ENCODE measurements at regions not wholly inside any gene's neighbourhood (a gene's known extent, or its start where the extent isn't known, plus 50 kb on each side); places are given as distances from the start of the nearest gene placed in this dataset.

DNA sequence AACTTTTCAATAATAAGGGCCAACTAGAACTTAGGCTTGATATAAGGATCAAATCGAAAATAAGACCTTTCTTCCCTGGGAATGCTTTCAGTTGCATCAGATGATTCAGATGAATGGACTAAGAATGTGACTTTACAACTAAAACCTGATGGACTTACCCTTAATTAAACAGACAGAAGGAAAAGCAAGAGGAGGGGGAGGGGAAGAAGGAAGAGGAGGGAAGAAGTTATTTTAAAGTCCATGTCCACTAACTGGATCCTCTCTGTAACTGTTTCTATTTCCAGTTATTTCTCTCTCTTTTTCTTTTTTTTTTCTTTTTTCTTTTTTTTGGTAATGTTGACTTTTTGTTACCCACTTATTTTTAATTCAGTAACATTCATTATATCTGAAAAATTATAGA lies 486.0 kb downstream of the MAFB start:
- no peak for DNase-seq

DNA sequence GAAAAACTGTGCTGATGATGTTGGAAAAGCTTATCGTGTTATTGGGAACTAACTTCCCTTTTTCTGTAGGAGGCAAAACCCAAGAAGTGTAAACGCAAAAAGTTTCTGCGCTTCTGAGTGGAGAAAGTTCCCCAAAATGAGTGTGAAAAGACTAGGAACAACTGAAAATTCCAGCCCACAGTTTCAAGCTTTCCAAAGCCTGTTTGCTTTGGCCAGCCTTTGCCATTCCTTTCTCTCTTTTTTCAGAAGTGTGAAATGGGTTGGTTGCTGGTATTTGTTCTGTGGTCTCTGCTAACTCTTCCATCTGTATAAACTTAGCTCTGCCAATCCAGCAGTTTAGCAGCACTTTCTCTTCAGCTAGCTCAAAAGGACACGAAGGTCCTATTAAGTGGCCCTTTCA lies 491.3 kb downstream of the MAFB start:
- no peak for DNase-seq

DNA sequence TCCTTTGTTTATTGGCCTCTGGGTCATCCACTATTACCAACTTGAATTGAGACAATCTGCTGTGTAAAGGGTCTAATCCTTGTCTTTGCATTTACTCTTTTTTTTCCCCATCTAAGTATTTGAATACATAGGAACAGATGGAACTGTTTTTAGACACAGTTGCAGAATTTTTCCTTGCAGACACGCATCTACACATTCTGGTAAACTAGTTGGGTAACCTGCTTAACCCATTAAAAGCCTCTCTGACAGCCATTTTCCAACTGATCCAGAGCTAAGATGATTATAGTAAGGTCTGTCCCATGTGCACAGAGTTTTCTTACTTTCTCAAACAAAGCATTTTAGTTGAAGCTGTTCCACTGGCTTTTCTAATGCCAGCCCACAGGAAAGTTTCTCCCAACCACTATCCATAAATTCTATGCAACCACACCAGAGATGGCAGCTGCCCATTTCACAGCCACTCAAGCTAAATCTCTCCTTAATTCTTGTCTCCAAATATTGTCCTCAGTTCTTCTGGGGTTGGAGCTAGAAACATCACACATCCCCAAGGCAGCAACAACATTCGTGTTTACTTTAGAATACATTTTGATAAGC lies 492.1 kb downstream of the MAFB start:
- DNase-seq, result no peak

DNA sequence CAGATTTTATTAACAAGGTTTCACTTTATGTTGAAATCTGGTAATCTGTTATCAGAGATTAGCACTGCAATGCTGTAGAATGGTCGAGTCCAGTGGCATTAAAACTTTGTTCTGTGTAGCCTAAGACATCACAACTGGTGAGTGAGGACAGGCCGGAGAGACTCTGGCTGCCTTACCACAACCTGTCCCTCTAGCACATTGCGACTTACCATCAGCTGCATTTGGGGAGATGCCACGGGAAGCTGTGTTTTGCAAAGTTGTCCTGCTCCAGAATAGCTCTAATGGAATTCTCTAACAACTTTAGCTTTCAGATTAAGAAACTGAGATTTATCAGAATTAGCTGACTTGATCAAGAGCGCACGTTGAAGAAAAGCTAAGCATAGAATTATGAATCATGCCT lies 493.3 kb downstream of the MAFB start:
- no peak for DNase-seq

DNA sequence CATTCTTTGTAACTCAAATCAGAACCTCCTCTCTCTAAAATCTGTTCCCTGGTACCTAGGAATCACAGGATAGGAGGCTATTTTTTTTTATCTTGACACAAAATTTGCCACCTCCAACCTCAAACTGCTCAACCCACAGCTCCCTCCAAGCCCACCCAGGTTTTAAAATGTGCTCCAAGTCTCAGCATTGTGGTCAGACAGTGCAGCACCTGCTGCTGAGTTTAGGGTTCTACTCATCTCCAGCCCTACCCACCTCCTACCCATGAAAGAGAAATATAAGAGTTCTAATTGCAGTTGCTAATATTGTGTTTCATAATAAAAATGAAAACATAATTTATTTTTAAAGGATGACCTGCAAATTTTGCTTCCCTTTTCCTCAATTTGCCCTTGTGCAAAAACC lies 496.5 kb downstream of the MAFB start:
- no peak for DNase-seq

DNA sequence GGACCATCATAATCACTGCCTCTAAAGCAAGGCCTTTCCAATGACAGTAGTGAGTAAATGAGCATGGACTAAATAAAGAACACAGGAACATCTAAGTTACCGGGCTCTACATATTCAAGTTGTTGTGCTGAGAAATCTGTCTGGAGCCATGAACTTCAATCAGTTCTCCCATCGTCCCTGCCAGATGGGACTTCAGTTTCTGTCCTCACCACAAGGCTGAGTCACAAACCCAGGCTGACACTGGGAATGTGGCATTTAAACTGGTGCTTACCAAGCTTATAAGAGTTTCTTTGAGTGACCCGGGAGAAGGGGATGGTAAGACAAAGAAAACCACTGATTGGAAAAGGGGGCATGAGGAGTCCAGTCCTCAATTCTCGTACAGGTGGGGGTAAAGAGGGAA lies 497.0 kb downstream of the MAFB start:
- DNase-seq, result no peak

DNA sequence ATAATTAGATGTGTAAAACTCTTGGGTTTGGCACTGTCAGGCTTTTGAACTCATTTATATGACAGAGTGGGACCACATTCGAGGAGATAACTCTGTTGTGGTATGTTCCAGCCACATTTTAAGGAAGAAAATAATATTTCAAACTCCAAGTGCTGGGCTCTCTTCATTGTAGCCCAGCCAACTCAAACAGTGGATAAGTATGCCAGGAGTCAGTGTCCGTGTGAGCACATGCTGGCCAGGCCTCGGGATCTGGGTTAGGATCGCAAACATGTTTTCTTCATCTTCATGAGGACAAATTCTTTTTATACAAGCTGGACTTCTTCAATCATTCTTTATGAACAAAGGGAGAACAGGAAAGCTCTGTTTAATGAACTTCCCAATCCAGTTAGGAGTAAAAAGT lies 497.5 kb downstream of the MAFB start:
- DNase-seq, result no peak

DNA sequence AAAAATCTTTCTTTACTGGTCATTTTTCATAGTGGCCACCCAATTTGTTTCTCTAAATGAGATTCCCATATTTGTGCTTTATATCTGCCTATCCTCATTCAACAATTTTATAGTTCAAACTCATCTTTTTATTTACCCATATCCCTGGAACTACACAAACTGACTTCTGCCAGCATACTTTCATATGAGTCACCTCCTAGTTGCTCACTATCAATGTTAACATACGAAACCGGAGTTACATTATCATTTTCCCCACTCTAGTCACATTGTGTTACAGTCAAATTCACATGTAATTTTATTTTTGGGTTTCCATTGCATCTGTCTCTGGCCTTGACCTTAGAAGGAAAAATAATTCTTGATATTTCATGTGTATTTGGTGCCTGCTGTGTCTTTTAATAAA lies 499.4 kb downstream of the MAFB start:
- no peak for DNase-seq

DNA sequence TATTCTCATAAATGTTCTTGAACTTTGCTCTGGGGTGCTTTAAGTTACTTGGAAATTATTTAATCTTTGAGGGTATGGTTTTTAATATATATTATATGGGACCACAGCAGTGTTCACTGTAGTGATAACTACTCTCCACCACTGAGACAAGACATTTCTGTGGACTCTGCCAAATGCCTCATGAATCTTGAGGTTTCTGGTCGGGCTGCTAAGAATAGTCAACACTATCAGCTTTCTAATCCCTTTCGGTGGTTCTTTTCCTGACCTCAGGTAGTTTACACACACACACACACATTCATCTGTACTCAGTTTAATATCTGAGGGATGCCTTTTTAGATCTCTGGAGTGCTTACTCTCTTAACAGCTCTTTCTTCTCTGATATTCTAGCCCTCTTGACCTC lies 500.7 kb downstream of the MAFB start:
- DNase-seq, result no peak

DNA sequence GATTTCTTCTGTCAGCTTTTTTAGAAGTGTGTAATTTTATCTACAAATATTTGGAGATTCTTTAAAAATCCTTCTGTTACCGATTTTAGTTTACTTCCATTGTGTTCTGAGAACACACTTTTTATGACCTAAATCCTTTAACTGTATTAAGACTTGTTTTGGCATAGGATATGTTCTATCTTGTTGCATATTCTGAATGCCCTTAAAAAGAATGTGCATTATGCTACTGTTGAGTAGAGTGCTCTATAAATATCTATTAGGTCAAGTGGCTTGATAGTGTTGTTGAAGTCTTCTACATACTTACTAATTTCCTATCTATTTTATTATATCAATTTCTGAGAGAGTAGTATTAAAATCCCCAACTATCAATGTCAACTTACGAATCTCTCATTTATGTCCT lies 502.2 kb downstream of the MAFB start:
- DNase-seq, result no peak

DNA sequence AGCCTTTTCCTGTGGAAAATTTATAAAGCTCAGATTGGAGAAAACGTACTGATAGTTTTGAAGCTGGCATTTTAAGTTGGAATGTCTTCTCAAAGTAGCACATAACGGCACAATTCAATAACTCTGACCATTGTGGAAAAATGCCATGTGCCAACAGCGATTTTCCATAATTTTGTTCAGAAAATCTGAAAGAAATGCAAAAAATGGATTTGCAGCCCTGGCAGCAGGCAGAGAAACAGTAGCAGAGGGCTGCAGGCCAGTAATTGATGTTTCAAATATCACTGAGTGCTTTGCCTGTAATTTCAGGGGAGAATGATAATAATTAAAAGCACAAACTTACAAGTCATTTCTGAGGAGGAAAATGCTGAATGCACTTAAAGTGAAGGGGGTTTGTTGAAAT lies 507.4 kb downstream of the MAFB start:
- DNase-seq, result no peak

DNA sequence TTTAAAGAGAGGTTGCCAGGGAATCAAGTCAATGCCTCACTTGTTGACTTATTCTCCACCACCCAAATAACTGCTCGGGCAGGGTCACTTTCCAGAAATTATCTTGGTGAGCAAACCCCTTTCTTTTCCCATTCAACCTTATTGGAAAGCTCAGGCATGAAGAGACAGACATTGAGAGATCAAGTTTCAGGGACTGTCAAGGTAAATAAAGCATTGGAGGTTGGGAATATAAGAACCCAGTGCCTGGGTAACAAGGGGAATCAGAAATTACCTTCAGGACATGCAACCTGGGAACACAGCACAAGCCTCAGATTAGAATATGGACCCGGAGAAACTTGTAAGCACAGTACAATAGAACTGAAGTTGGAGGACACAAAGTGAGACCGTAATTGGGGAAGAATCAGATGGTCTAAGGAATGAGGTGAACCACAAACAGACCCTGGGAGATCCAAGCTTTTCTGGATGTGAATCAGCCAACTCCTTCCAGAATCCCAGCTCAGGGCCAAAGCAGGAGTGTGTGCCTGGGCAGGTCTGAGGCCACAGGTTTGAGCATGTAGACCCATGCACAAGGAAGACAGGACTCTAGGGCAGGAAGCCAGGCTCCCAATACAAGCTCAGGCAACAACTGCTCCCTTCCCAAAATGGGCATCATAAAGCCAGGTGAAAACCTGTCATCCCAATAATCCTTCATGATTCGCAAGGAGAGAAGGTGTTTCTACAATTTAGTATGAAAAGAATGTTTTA lies 512.8 kb downstream of the MAFB start:
- DNase-seq, result no peak

DNA sequence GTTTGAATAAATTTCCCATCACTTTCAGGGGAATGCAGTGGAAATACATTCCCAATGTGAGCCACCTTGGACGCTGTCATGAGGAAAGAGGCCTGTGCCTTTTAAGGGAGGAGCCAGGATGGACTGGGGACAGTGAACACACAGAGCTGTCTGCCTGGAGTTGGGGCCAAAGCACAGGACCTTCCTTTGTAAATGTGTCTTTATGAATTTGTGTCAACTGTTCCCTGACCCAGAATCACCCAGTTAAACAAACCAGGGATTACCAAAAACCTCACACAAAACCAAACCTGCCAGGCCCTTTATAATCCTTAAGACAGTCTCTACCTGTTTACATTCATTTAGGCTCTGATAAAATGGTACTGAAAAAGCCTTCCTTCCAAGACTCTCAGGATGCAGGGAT lies 513.7 kb downstream of the MAFB start:
- no peak for DNase-seq

DNA sequence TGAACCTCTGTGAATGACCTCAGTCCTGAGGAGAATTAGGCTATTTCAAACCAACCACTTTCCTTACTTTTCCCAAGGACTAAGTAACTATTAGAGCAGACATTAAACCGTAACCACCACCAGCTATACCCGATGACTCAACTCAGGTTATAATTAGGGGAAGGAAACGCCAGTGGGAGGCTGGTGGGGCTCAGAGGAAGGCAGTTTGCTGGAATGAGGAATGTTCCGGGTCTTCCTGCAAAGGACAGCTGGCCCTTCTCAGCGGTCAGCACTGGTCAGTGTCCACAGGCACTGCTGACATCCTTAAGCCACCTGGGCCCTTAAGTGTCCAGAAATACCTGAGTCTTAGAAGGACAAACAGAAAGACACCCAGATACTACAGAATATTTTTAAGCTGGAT lies 515.2 kb downstream of the MAFB start:
- DNase-seq, result no peak

DNA sequence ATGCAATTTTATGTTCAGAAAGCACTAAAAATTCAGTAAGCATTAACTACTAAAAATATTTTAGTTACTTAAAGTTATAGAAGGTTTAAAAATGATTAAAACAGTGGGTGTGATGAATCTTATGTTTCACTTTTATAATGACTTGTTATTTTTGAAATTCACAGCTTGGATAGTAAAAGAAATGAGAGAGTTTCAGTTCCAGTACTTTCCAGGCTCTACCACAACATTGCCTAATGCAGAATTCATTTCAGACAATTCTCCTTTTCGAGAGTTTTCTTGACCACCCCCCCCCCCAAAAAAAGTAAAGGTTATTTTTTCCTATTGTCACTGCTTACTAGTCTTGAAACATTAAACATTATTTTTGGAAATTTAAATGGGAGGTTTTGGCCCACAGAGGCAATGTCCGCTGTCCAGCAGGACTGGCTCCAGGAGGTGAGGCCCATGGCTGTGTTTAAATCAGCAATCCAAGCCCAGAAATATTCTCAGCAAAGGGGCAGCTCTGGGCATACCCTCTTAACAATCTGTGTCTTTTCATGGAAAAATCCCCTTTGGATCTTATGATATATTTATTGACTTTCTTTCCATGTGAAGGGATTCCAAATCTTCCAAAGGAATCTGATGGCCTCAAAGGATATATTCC lies 519.9 kb downstream of the MAFB start:
- DNase-seq, result no peak

DNA sequence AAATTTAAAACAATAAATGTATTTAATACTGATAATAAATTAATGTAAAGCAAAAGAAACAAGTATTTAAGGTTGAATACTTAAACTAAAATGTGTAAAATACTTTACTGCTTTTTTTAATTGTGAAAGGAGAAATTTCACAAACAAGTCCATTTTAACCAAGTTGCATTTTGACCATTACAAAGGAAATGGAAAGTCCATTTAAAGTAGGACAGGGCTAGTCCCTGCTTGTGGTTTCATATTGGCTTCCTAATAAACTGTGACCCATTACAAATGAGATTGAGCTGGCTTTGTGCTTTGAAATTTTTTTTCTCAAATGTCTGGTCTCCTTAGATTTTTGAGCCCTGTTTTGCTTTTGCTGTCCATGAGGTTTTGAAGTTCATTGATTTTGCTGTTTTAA lies 527.6 kb downstream of the MAFB start:
- no peak for DNase-seq

DNA sequence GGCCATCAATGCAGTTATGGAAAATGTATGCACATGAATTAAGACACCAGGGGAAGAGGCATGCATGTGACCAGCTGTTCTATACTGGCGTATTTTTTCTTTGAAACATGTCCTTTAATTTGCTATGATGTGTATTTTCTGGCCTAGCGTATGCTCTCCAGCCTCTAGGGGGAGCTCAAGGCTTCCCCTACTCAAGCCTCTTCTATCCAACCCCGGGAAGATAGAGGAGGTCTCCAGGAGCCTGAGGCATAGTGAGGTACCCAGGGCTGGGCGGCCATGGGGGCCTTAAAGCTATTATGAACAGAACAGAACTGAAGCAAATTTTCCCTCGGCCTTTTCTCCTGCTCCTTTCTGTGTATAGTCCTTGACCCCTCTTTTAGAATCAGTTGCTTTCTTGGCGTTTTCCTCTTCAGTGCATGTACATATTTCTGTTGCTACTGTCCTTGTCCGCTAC lies 528.9 kb downstream of the MAFB start:
- no peak for DNase-seq

DNA sequence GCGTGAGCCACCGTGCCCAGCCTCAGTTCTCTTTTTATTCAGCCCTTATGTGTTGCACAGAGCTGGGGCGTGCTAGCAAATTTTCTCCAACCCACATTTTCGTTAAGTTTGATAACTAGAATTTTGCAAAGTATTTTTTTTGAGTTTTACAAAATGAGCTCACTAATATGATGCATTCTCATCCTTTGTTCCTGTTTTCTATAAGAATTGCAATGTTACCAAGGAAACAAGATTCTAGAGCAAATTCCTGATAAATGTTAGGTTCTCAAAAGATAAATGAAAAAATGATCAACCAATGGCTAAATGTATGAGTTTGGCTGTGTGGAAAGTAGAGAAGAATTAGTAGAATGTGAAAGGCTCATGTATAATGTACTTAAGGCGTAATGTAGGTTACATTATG lies 529.8 kb downstream of the MAFB start:
- DNase-seq, result no peak

DNA sequence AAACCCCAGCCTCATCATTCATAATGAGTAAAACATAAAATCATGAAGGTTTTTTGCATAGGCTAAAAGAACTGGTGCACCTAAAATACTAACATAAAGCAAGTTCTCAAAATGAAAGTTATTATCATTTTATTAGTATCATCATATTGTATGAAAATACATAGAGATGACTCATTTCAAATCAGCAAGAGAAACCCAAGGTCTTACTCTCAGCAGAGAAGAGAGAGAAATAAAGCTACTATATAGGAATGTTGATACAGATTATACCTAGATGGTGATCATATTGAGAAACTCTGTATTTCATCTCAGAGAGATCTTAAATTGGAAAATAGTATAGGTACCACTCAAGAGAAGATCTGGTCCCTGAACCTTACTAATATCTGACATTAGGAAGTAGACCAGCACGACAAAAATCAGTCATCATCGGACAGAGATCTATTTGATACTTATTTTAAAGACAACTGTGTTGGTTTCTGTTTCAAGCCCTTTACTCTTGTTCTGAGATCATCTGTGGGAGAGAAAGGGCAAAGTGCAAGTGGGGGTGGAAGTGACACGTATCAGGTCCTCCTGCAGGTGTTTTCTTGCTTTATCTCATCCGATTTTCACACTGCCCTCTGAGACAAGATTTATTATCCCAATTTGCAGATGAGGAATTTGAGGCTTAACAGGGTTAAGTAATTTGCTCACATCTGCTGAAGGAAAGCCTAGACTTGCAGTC lies 532.3 kb downstream of the MAFB start:
- DNase-seq, result no peak

DNA sequence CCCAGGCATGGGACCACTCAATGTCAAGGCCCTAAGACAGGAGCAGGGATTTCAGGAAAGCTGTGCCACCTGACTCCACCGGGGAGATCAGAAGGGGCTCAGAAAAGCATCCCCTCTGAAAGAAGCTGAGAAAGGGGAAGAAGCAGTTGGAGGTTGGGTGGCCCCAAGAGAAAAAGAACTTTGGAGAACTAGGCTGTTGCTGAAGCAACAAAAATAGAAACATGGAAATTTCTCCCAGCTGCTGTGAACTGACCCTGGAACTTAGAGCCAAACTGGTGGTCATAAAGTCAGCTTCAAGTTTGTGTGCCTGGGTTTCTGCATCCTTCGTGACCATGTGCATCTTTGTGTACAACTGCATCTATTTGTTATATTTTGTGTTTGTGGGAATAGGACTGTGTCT lies 534.5 kb downstream of the MAFB start:
- DNase-seq, result no peak

DNA sequence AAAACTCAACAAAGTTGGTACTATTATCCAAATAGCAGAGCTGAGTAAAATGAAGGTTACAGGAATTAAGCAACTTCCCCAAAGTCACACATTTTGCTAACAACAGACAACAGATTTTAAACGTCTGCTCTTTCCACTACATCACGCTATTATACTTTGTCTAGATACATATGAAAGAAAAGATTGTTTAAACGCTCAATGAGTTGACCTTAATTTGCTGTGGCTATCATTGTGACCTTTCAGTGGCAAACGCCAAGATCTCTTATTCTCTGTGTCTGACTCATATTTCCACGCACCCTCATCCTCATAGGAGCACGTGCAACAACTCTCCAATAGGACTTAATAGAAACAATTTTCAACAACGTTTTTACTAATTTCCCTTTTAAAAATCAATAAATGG lies 540.1 kb downstream of the MAFB start:
- DNase-seq, result no peak

DNA sequence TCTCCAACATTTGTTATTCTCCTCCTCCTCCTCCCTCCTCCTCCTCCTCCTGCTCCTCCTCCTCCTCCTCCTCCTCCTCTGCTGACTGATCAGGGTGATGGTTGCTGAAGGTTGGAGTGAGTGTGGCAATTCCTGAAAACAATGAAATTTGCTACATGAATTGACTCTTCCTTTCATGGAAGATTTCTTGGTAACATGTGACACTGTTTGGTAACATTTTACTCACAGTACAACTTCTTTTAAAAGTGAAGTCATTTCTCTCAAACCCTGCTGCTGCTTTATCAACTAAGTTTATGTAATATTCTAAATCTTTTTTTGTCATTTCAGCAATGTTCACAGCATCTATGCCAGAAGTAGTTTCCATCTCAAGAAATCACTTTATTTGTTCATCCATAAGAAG lies 543.0 kb downstream of the MAFB start:
- no peak for DNase-seq

DNA sequence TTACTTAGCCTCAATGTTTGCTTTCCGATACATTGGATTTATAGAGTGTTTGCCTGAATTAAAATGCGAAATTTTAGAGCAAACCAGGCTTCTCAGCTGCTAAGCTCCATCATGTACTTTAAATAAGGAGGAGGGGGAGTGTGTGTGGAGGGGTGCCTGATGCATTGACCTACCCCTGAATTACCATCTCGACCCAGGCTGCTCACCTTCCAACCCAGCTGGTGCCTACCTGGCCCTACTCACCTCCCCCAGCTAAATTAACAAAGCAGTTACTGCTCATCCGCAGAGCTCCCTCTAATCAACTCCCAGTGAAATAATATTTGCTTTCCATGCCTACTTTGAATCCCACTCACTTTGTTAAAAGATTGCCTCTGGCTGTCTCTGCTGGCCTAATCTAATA lies 544.5 kb downstream of the MAFB start:
- peak; percentile 46 for DNase-seq

DNA sequence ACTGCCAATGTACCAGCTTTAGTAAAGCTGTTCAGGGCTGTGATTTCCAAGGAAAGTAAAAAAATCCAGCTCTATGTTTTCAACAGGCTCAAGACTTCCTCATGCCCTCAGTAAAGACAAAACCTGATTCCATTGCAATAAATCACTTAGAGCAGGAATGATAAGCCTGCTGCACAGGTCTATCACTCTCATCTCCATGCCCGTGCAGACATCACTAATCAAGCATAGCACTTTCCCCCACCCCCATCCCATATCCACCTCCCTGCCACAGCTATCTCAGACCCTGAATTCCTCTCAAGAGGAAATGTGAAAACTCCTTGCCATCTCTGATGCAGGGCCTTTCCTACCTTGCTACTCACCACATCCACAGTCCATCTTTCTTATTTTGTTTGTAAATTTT lies 554.9 kb downstream of the MAFB start:
- DNase-seq, result no peak

All from NCI-H510A (cell line).